NCI-H2196 (cell line): ENCODE measurements at regions not wholly inside any gene's neighbourhood (a gene's known extent, or its start where the extent isn't known, plus 50 kb on each side); places are given as distances from the start of the nearest gene placed in this dataset.

ENCODE experiments used
- DNase-seq: peaks from one replicate; lab custom pipeline; 2025; ENCODE audit not compliant: unreplicated experiment; lab: John Stamatoyannopoulos, UW

DNA sequence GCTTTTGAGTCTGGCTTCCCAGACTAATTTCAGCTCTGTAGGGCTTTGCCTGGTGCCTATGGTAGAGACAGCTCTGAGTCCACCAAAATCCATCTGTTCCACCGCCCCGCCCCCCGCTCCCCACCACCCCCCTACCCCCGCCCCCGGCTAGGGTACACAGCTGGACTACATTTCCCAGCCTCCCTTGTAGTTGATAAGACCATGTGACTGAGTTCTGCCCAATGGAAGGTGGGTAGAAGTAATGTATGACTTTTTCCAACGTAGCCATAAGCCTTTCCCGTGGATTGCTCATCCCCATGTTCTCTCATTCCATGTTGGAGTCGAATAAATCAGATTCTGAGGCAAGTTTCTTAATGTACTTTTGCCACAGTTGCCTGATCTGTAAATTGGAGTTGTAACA is 786.7 kb upstream of the EEF2KMT start:
- DNase-seq: no peak

DNA sequence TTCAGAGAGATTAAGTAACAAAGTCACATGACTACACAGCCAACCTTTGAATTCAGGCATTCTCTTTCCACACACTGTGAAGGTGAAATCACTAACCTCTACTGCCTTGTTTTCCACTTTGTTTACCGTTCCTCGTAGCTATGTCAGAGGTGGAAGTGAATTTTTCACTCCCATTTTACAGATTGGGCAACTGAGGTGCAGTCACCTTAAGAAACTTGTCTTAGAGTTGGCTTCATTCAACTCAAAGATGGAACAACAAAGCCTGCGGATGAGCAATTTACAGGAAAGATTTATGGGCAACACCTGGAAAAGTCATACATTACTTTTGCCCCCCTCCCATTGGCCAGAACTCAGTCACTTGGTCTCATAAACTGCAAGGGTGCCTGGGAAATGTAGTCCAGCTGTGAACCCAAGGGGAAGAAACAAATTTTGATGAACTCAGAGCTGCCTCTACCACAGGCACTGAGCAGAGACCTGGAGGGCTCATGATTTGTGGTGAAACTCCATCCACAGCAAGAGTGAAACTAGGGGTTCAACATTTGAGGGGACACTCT is 784.6 kb upstream of the EEF2KMT start:
- no peak for DNase-seq

- DNase-seq: no peak
Measured at GRCh38 chr16:5875416-5875815, 777.8 kb upstream of the EEF2KMT start.

DNA sequence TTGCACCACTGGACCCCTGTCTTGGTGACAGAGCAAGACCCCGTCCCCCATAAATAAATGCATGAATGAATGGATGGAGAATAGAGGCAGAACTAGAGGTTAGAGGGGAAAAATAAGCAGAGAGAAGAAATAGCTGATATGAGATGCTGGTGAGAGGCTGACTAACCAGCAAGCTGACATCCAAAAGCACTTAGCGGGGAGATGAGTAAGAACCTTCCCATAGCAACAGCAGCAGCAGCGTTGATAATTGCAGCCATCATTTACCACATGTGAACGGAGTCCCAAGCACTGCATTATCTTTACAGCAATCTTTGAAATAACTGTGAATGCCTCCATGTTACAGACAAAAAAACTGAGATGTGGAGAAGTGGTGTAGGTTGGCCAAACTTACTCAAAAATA is 777.3 kb upstream of the EEF2KMT start:
- DNase-seq: no peak

DNA sequence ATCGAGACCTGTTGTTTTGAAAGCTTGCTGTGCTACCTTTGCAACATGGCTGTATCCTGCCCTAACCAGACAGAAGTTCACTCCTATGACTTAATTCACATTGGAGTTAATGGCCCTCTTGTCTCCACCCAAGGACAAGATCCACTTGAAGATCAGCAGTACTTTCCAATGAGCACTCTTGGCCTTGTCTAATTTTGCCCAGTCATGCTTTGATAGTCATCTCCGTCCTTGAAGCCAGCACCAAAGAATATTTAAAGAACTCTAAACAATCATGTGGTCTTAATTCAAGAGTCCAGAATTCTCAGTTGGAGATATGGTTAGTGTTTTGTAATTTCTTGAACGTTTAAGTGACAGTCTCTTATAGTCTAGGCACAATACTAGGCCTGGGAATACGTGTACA is 775.6 kb upstream of the EEF2KMT start:
- no peak for DNase-seq

GRCh38 chr16:5870886-5871691 is 773.5 kb upstream of the EEF2KMT start:
- DNase-seq: no peak

DNA sequence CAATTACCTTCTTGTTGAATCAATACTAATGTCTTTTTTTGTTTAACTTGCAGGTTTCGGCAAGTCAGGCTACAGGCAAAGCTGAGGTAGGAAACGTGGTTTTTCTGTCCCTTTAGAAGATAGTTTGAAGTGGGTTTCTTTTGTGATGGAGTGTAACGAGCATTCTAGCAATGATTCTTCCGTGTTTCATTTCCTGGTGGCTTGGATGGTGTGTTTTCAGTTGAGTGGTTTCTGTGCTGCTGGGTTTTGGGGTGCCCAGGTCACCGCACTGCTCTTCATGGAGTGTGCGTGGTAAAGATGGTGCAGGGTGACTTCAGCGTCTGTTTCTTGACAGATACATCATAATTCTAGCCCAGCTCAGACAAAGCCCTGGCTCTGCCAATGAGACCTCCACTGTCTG is 769.7 kb upstream of the EEF2KMT start:
- DNase-seq: no peak

DNA sequence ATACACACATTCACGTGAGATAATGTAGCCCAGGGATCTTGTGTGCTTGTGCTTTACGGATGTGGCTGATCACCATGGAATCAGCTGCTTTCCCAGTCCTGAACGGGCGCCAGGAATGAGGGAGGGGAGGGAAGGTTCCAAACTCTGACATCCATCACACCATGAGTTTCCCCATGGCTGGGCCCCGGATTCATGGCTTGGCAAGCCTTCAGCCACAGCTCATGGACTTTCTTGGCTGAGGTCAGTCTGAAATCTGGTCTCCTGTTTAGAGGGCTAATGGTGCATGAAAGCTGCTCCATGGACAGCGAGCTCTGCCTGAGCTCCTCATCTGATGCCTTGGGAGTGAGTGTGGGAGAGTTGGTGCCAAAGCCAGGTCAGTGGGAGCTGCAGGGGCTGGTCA is 767.6 kb upstream of the EEF2KMT start:
- DNase-seq: no peak

DNA sequence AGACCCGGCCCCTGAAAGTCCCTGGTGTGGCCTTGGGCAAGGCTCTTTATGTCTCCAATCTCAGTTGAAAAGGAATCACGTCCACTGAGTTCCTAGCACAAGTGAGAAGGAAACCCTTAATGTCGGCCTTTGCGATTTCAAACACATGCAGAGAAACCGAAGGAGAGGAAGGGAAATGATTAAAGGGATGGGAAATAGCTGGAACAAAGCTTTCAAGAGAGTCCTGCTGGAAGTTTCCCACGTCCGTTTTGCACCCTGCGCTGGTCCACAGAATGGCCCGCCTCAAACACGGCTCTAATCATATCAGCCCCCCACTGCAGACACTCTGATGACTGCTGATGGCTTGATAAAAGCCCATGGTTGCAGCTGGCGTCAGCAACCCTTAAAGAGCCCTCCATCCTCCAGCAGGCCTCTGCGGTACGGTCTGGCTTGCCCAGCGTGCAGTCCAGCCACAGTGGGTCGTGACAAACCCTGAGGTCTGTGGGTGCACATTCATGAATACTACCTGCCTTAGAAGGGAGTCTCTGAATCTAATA is 765.5 kb upstream of the EEF2KMT start:
- no peak for DNase-seq

DNA sequence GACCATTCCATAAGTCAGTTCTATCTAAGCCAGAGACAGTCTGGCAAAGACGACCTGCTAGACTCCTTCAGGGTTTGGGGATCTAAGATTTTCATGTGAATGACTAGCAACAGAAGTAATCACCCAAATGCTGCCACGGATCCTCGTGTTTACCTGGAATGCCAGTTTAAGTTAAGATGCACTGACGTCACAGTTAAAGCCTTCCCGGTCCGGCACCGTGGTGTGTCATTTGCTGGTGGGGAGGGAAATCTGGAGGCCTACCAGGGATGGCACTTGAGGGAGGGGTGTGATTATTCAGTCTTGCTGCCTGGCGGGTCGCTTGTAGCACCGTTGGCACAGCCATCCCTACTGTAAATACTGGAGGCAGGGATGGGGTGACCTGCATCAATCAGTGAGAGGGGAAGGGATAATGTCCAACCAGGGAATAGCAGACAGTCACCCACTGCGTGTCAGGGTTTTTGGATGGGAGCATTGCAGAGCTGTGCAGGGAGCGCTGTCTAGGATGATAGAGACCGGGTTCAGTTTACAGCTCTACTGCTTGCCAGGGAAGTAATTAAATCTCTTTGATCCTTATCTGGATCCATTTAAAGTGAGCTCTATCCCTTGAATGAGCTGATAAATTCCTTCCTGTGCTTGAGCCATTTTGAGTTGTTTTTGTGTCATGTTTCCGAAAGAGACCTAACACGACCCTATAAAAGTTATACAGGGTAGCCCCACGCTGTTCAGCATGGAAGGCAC is 764.7 kb upstream of the EEF2KMT start:
- no peak for DNase-seq

DNA sequence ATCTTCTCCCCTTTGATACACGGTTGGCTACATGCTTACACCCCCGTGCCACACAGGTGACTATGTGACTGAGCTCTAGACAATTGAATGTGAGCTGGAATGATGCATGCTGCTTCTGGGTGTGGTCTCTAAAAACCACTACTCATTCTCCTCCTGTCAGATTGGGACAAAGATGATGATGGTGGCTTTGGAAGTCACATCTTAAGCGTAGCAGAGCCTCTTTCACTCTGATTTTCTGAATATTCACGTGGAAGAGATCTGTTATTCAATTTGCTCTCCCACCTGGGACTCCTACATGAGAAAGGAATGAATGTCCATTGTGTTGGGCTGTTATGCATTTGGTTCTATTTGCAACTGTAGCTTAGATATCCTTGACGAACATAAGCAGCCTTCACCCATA is 763.6 kb upstream of the EEF2KMT start:
- DNase-seq: no peak

DNA sequence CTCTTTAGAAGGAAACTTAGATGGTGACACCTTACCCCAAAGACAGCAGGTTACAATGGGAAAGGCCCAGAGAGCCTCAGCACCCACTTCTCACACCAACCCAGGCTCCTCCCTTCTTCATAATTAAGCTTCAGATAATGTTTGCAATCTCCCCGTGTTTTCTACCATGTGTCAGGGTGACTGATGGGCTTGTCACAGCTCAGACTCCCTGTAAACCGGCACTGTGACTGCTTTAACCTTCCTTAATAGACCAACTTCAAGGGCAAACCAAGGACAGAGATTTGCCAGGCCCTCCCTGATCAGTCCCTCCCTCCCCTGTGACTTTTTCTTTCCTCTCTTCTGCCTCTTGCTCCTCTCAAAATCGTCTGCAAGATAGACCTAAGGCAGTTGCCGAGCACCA is 760.6 kb upstream of the EEF2KMT start:
- DNase-seq: no peak

DNA sequence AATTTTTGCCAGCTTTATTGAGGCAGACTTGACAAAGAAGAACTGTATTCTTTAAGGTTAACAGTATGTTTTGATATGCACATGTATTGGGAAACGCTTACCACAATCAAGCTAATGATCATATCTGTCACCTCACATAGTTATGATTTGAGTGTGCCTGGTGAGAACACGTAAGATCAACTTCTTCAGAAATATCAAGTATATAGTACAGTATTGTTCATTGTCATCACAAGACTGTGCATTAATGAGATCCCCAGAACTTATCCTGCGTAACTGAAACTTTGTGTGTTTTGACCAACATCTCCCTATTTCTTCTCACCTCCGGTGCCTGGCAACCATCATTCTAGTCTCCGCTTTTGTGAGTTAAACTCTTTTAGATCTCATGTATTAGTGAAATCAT is 756.4 kb upstream of the EEF2KMT start:
- no peak for DNase-seq

DNA sequence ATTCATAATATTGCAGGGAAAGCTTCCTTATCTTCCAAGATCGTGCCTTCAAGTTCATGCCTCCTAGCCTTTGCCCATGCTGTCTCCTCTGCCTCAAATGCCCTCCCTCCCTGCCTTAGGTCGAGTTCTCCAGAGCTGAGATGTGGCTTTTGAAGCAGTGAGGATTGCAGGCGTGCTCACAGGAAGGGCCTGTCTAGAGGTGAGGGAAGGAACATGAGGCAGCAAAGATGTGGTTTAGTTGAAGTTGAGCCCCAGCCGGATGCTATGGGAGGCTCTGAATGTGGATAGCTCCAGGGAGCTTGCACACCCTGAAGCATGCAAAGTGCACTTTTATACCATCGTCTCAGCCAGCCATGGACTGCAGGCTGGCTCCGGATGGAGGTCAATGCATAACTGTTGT is 754.6 kb upstream of the EEF2KMT start:
- no peak for DNase-seq

GRCh38 chr16:5851393-5851982 is 753.9 kb upstream of the EEF2KMT start:
- no peak for DNase-seq

- no peak for DNase-seq
Measured at GRCh38 chr16:5850632-5851392, 753.2 kb upstream of the EEF2KMT start.

DNA sequence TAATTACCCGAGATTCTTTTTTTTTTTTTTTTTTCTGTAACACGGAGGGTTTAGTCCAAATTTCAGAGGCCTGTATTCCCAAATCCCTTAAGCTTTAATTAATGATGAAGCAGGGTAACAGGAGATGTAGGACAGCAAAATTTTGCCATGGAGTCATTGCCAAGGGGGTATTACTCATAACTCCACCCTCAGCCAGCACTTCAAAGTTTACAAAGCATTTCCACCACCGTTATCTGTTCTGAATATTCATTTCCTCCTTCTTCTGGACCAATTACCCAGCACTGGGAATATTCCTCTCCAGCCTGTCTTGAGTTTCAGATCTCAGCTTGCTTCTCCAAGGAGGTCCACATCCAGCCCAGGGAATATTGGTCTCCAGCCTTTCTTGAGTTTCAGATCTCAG is 747.5 kb upstream of the EEF2KMT start:
- no peak for DNase-seq

GRCh38 chr16:5841974-5842373 is 744.4 kb upstream of the EEF2KMT start:
- DNase-seq: no peak

- no peak for DNase-seq
Measured at GRCh38 chr16:5838725-5839124, 741.1 kb upstream of the EEF2KMT start.

DNA sequence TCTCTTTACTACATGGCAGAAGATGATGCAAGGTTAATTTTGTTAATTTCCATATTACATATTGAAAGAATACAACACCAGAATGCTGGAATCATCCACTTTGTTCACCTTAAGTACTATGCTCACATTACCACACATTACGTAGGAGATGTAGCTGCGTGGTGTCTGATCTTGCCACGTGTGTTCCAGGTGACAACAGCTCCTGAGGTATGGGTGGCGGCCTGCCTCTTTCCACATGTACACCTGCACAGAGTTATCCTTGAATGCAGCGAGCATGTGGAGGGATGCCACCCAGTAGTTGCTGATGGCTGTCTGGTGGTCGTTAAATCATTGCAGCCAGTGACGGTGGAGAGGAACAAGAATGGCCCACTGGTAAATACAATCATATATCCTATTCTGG is 740.5 kb upstream of the EEF2KMT start:
- DNase-seq: no peak
